Right lung (tissue), 2 donors: ENCODE measurements at regions not wholly inside any gene's neighbourhood (a gene's known extent, or its start where the extent isn't known, plus 50 kb on each side); places are given as distances from the start of the nearest gene placed in this dataset.
A peak's percentile ranks its signal among the peaks of the same experiment; 100 is the strongest.

ENCODE experiments used
- DNase-seq, 2 donors: peaks; one replicate each; pipeline ENCODE4 v3.0.0-alpha.2; 2013

DNA sequence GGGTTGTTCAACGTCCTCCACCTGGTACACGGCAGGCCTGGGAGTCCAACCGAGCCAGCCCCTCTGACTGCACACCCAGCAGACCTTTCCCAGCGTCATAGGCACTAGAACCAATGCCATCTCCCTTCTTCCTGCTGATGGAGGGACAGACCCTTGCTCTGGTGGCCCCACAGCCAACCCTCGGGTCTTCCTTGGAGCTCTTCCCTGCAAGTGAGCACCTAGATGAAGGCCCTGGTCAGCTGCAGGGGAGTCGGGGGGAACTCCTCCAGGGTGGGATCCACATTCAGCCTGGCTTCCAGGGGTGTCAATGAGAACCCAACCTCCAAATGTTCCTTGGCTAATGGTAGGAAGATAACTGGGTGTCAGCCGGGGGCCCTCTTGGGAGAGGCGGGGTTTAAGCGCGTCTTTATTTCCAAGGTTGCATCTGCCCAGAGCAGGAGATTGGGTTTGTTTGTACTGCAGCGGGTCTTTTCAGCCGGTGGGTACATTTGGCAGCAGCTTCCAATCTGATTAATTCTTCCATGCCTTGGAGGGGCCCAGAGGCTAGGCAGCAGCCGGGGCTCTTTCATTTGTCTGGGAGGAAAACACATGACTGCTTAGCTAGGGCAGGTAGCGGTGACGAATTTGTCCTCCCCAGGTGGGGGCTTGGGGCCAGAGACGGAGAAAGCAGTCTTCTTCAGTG is 56.0 kb upstream of the SHISAL1 start:
- DNase-seq, result no peak

DNA sequence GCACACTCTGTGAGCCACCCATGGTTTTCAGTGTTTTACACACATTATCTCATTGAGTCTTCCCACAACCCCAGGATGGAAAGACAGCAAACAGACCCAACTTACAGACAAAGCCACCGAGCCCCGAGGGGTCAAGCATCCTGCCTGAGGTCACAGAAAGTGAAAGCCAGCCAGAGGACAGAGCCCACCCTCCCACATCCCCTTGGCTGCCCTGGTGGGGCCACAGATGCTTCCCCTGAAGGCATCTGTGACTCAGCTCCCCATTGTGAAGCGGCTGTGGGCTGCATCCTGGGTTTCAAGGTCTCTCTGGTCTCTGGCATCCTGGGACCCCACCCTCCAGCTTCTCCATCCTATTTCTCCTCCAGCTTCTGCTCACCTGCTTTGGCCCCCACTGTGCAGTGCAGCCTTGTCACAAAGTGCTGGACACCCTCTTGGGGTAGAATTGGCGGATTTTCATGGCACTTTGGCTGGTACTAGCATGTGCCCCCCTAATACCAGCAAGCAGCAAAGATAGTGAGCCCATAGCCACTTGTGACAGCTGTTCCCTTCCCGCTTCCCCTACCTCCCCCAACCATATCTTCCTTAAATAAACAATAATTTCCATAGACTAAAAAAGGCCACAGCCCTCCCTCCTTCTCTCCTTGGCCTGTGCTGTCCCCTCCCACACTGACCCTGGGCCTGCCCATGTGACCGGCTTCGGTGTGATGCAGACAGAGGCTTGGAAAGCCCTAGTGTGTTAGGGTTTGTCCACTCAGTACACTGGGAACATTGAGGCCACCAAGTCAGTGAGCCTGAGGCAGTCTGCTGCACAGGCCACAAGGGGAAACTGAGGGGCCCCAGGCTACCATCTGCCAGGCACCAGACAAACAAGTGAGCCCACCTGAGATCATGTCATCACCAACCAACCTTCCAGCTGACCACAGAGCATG is 53.9 kb upstream of the SHISAL1 start:
- DNase-seq, result no peak

DNA sequence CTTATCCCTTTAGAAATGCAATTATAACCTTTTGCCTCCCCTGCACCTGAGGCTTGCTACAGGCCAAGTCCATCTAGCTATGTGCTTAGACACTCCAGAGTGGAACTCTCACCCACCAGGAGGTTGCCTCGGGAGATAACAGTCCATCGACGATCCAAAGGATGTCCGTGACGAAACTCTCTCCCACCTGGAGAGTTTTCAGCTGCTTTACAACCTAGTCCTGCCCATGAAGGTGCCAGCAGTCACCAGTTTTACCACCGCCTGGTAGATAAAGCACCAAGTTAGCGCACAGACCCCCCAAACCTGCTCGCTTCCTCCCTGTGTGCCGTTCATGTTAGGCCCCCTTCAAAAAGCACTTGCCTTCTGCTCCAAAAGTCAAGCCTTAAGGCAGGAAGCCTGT is 53.1 kb upstream of the SHISAL1 start:
- no peak for DNase-seq

DNA sequence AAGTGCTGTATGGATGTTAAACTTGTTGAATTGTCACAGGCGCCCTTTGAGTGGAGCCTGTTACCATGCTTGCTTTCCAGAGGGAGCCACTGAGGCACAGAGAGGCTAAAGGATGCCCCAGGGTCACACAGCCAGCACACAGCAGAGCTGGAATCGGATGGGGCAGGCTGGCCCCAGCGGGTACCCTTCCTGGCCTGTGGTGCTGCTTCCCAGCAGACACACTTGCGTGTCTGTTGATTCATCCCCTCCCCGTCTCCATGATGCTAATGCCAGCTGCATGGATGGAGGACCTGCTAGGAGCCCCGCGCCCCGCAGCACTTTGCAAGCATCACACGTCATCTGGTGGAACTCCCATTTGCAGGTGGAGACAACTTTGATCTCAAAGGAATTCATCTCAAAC is 52.4 kb upstream of the SHISAL1 start:
- no peak for DNase-seq

DNA sequence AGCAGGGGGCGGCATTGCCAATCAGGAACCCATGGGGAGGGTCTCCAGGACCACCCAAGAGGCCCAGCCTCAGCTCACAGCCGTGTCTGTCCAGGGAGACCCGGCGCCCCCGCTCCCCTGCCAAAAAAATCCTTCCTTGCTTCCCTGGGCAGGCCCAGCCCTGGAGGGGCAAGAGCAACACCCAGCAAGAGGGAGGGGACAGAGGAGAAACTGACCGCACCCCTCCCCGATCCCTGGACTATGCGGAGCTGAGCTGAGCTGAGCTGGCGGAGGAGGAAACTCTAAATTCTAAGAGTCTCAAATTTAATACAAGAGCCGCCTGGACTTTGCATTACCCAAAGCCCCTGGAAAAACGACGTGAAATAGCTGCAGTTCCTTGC is 52.0 kb upstream of the SHISAL1 start:
- no peak for DNase-seq

DNA sequence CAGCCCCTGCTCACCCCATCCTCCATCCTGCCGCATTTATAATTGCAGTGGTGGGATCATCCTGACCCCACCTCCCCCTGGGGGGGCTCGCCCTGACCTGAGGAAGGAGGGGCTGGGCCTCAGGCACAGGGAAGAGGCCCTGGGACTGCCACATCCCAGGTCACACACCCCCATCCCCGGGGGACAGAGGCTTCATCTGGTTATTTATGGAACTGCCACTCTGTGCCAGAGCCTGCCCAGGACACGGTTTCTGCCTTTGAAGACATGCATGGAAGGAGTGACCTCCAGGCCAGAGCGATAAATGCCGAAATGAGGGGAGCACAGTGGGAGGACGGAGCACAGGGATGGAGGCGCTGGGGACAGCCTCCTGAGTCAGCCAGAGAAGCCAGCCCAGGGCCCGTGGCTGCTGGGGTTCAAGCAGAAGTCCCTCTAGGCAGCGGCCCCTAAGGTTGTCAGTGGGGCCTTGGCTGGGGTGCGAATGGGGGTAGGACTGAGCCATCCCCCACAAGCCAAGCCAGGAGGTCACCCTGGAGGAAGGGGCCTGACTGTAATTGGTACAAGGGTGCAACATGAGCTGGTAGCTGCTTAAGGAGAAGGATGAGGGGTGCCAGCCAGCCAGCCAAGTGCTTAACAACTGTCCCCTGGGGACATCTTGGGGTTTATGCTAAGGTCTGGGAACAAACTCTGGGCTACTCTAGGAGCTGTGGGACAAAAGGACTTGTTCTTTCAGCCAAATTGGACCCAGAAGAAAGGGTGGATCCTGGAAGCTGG is 51.4 kb upstream of the SHISAL1 start:
- no peak for DNase-seq

DNA sequence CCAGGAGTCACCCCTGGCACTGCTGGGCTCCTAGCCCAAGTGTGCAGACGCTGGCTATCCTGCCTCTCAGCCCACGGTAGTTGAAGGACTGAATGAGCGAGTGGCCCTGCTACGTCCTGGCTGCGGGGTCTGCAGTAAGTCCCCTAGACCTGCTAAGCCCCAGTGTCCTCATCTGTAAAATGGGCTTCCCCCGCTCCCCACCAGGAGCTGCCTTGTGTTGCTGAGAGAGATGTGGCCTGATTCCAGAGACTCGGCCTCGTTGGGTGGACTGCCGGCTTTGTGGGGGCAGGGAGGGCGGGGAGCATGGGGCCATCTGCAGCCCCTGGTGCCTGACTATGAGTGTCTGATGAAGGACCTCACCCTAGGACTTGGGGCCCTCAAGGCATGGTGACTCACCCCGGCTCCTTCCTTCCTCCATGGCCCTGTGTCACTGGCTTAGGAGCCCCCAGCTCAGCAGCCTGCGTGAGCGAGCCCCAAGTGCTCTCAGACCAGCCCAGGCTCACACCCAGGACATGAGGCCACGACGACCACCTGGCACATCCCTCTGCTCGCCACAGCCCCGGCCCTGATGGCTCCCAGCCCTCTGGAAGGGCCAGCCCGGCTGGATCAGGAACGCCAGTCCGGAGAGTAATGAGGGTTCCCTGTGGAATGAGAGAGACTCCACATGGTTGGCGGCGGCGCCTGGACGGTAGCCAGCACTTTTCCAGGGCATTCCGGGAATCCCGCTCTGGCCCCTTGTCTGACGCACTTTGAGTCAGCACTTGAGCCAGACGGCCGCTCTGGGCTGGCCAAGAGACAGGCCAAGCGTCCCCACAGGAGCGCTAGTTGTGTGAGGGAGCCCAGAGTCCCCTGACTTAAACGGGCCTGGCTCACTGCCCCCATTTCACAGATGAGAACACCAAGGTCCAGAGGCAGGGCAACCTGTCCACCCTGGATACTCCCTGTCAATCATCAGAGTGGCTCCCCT is 50.5 kb upstream of the SHISAL1 start:
- DNase-seq, result peak; percentile 84 to 88

DNA sequence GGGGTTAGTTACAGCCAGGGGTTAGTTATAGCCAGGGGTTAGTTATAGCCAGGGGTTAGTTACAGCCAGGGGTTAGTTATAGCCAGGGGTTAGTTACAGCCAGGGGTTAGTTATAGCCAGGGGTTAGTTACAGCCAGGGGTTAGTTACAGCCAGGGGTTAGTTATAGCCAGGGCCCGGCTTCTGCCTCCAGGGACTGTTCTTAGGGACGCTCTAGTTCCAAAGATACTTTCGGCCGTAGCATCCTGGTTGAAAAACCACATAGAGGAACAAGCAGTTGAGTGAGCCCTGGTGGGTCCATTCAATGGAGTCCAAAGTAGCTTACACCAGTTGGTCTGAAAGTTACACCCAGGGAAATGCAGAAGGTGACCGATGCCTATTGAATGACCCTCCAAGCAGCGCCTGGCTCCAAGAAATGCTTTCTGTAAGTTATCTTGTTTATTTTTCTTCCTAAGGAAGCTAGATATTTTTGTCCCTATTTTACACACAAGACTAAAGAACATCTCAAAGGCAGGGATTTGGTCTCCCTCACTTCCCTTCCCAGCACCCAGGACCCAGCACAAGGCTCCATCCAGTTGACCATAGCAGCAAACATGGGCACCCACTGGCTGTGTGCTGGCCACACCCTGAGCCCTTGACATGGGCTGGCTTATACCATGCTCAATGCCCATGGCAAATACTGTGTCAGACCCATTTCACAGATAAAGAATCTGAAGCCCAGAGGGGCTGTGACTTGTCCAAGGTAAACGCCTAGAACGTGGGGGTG is 49.7 kb upstream of the SHISAL1 start:
- no peak for DNase-seq
